Liver (tissue), 8 donors: ENCODE measurements at regions not wholly inside any gene's neighbourhood (a gene's known extent, or its start where the extent isn't known, plus 50 kb on each side); places are given as distances from the start of the nearest gene placed in this dataset.

Source experiments
- DNase-seq: peaks from one replicate; pipeline ENCODE4 v3.0.0-alpha.2; 2017; ENCODE audit warnings: low spot score
- H3K27ac ChIP-seq, 2 donors: one replicate each; pipeline ENCODE4 v1.7.0; 2013; ENCODE audit warnings: inconsistent platforms in 2 of 2, low read length in 2 of 2, control low read depth in 1 of 2, low read depth in 1 of 2, mild to moderate bottlenecking in 1 of 2
- H3K27me3 ChIP-seq, 4 donors: one replicate each; pipeline versions ENCODE4 v1.6.1 to v1.7.0; 2013; ENCODE audit warnings: low read length in 3 of 4, inconsistent platforms in 1 of 4, mild to moderate bottlenecking in 1 of 4, moderate library complexity in 1 of 4; ENCODE audit not compliant: control insufficient read depth in 4 of 4, insufficient read depth in 4 of 4
- H3K36me3 ChIP-seq, 4 donors: one replicate each; pipeline versions ENCODE4 v1.6.1 to v1.7.0; 2013; ENCODE audit warnings: low read length in 3 of 4, mild to moderate bottlenecking in 3 of 4, low read depth in 1 of 4, moderate library complexity in 1 of 4; ENCODE audit not compliant: control insufficient read depth in 4 of 4, insufficient read depth in 3 of 4
- H3K4me1 ChIP-seq, 4 donors: one replicate each; pipeline versions ENCODE4 v1.6.1 to v1.7.0; 2013; ENCODE audit warnings: low read length in 3 of 4, mild to moderate bottlenecking in 3 of 4, moderate library complexity in 1 of 4; ENCODE audit not compliant: control insufficient read depth in 4 of 4, insufficient read depth in 4 of 4
- H3K4me3 ChIP-seq, 3 donors: one replicate each; pipeline versions ENCODE4 v1.6.1 to v1.7.0; 2013; ENCODE audit warnings: low read length in 3 of 3, control low read depth in 1 of 3, low read depth in 1 of 3, mild to moderate bottlenecking in 1 of 3
- H3K9ac ChIP-seq, 2 donors: one replicate each; pipeline ENCODE4 v1.7.0; 2013; ENCODE audit warnings: low read length in 2 of 2, mild to moderate bottlenecking in 2 of 2, moderate library complexity in 2 of 2, control low read depth in 1 of 2, low read depth in 1 of 2
- H3K9me3 ChIP-seq, 4 donors: one replicate each; pipeline versions ENCODE4 v1.6.1 to v1.7.0; 2013; ENCODE audit warnings: low read length in 3 of 4; ENCODE audit not compliant: control insufficient read depth in 4 of 4
- ATF3 ChIP-seq: IDR thresholded peaks from 2 replicates; pipeline ENCODE4 v1.6.1; 2016; ENCODE audit warnings: antibody characterized with exemption
- CTCF ChIP-seq: fragments of 150-350 bp; IDR thresholded peaks from 2 replicates; pipeline ENCODE4 v1.5.1; 2017; ENCODE audit warnings: improper control_type of control experiment, low read depth, low read length; ENCODE audit not compliant: missing input control
- EGR1 ChIP-seq, 2 donors: IDR thresholded peaks; 2 replicates each; pipeline ENCODE4 v1.6.1; 2016 to 2018; ENCODE audit warnings: antibody characterized with exemption in 2 of 2, low read depth in 2 of 2
- FOXA1 ChIP-seq: IDR thresholded peaks from 2 replicates; pipeline ENCODE4 v1.6.1; 2016; ENCODE audit warnings: antibody characterized with exemption
- FOXA2 ChIP-seq: IDR thresholded peaks from 2 replicates; pipeline ENCODE4 v1.6.1; 2016; ENCODE audit warnings: antibody characterized with exemption
- GABPA ChIP-seq, 2 donors: IDR thresholded peaks in 1 of 2; conservative IDR thresholded peaks in 1 of 2; 2 replicates each; pipeline ENCODE4 v1.6.1; 2016; ENCODE audit warnings: antibody characterized with exemption in 2 of 2, mild to moderate bottlenecking in 1 of 2, moderate library complexity in 1 of 2
- HNF4A ChIP-seq, 2 donors: conservative IDR thresholded peaks; 2 replicates each; pipeline ENCODE4 v1.6.1; 2016; ENCODE audit warnings: antibody characterized with exemption in 2 of 2, mild to moderate bottlenecking in 2 of 2
- HNF4G ChIP-seq: IDR thresholded peaks from 2 replicates; pipeline ENCODE4 v1.6.1; 2016; ENCODE audit warnings: antibody characterized with exemption
- NR2F2 ChIP-seq: IDR thresholded peaks from 2 replicates; pipeline ENCODE4 v1.6.1; 2016; ENCODE audit warnings: antibody characterized with exemption
- RXRA ChIP-seq, 2 donors: IDR thresholded peaks; 2 replicates each; pipeline ENCODE4 v1.6.1; 2017 to 2018; ENCODE audit warnings: antibody characterized with exemption in 2 of 2, mild to moderate bottlenecking in 1 of 2
- TAF1 ChIP-seq: conservative IDR thresholded peaks from 2 replicates; pipeline ENCODE4 v1.6.1; 2016; ENCODE audit warnings: antibody characterized with exemption, mild to moderate bottlenecking
- YY1 ChIP-seq: IDR thresholded peaks from 2 replicates; pipeline ENCODE4 v1.6.1; 2016; ENCODE audit warnings: antibody characterized with exemption, mild to moderate bottlenecking
- WGBS: extraction: QIAGEN DNeasy Blood & Tissue Kit; methylation state at CpG from one replicate; pipeline ENCODE4 v1.1.7; 2013; 5-methylcytosine and 5-hydroxymethylcytosine counted together
- TF ChIP-seq, protein P1 (sequence below): IDR thresholded peaks from 2 replicates; pipeline ENCODE4 v1.6.1; 2016; ENCODE audit warnings: antibody characterized with exemption
- donor health status: healthy.
- donor health status: healthy.
- donor health status: healthy.
- donor health status: healthy.
- donor health status: healthy.

DNA sequence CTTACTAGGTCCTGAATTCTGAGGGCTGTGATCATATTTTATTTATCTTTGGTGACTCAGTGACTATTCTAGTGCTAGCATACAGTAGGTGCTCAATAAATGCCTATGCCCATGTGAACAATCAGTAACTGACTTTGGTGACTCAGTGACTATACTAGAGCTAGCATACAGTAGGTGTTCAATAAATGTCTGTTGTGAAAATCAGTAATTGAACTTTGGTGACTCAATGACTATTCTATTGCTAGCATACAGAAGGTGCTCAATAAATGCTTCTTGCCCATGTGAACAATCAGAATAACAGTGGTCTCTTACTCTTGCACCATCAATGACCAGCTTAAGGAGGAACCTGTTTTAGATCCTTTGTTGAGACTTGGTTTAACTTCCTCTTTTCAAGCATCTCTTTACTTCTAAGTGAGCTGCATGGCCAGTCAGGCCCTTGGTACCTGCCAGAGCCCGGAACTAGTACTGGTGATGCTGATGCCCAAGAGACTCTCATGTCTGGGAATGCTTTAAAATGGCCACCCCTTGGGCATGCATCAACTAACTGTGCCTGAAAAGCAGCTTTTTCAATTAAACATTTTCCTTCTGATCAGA lies 214.9 kb upstream of the SPRED2 start:
- Histone ChIP-seq H3K4me3 (no peak overlapping the region), H3K9ac (no peak overlapping the region), H3K27me3 (no peaks in the 10 kb centered on the region), H3K9me3 (no peaks in the 10 kb centered on the region), H3K27ac (no peak overlapping the region), H3K36me3 (no peaks in the 10 kb centered on the region), H3K4me1 (no peaks in the 10 kb centered on the region)
- TF ChIP-seq, protein P1, sequence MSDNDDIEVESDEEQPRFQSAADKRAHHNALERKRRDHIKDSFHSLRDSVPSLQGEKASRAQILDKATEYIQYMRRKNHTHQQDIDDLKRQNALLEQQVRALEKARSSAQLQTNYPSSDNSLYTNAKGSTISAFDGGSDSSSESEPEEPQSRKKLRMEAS, result no peak
- TF ChIP-seq HNF4A (conservative IDR thresholded peaks at IDR 0.05), result no peak
- WGBS, result 99% methylated on average over 1 of the region's 1 CpG
- no peak for DNase-seq

- DNase-seq, result no peak
- 83% methylated on average over 8 of the region's 8 CpGs for WGBS
- H3K4me1 ChIP-seq, result peaks cover 0 to 2% (median 0%) of the 10 kb centered on the region in 4 donors
- TF ChIP-seq ATF3, result no peak
- no peak for TF ChIP-seq HNF4G
- no peak for TF ChIP-seq GABPA (IDR thresholded peaks at IDR 0.05 in 1 of 2, conservative IDR thresholded peaks at IDR 0.05 in 1 of 2)
- TF ChIP-seq CTCF, result no peak
- no peak for TF ChIP-seq HNF4A (conservative IDR thresholded peaks at IDR 0.05)
- TF ChIP-seq NR2F2, result no peak
- no peak for TF ChIP-seq FOXA1
- no peak for TF ChIP-seq EGR1 (IDR thresholded peaks at IDR 0.05; ENCODE audit: low read depth in 2 of 2)
- TF ChIP-seq, protein P1, result no peak
- no peak for TF ChIP-seq YY1
- no peak for TF ChIP-seq TAF1
- TF ChIP-seq RXRA (IDR thresholded peaks at IDR 0.05), result no peak
- H3K9ac ChIP-seq, result no peak overlapping the region
- H3K27ac ChIP-seq, result no peak overlapping the region
- peaks cover 0 to 3% (median 0%) of the 10 kb centered on the region in 4 donors for H3K27me3 ChIP-seq
- H3K36me3 ChIP-seq, result no peaks in the 10 kb centered on the region
- no peaks in the 10 kb centered on the region for H3K9me3 ChIP-seq
- no peak overlapping the region for H3K4me3 ChIP-seq
These were observed 208.3 kb upstream of the SPRED2 start for GRCh38 chr2:65640793-65641103.

DNA sequence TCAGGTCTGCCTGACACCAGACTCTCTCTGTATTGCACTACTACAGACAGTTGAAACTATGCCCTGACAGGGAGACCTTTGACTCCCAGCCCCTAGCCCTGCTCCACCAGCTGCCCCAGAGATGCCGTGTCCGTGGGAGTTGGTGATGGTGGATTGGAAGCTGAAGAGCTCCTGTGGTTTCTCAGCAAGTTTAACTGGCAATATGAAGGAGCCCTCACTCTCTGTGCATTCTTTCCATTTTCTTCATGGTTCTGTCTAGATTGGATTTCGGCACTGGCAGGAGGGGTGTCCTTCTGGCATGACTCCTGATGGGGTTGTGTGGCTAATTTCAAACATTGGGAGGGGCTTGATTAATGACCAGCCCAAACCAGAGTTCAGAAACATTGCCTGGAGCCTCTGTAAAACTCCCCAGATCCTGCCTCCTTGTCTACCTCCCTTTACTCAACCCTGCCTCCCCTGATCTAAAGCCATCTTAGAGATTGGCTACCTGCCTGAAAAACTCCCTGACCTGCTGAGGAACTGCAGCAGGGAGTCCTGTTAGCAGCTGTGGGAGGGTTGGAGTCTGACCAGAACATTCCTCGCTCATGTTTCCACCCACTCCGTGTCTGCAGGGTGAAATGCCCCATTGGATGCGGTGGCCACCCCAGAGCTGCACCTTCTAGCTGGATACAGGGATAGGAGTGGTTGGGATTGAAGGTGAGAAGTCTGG lies 206.9 kb upstream of the SPRED2 start:
- Histone ChIP-seq H3K27ac (no peak overlapping the region), H3K9me3 (no peaks in the 10 kb centered on the region), H3K4me3 (no peak overlapping the region), H3K36me3 (no peaks in the 10 kb centered on the region), H3K4me1 (peaks cover 0 to 2% (median 0%) of the 10 kb centered on the region in 4 donors), H3K9ac (no peak overlapping the region), H3K27me3 (peaks cover 0 to 3% (median 0%) of the 10 kb centered on the region in 4 donors)
- TF ChIP-seq YY1 (no peak), FOXA2 (no peak)
- WGBS, result 70% methylated on average over 6 of the region's 6 CpGs
- no peak for DNase-seq
